ENCODE measurements at regions not wholly inside any gene's neighbourhood (a gene's known extent, or its start where the extent isn't known, plus 50 kb on each side); places are given as distances from the start of the nearest gene placed in this dataset.
"Not testable (repeated sequence)": the region's sequence is repeated elsewhere in the genome, so short reads cannot be mapped to it uniquely, and the experiment has no call there.

- TF ChIP-seq POLR2A (IDR thresholded peaks at IDR 0.05), result not testable (repeated sequence)
- TF ChIP-seq, protein P1, sequence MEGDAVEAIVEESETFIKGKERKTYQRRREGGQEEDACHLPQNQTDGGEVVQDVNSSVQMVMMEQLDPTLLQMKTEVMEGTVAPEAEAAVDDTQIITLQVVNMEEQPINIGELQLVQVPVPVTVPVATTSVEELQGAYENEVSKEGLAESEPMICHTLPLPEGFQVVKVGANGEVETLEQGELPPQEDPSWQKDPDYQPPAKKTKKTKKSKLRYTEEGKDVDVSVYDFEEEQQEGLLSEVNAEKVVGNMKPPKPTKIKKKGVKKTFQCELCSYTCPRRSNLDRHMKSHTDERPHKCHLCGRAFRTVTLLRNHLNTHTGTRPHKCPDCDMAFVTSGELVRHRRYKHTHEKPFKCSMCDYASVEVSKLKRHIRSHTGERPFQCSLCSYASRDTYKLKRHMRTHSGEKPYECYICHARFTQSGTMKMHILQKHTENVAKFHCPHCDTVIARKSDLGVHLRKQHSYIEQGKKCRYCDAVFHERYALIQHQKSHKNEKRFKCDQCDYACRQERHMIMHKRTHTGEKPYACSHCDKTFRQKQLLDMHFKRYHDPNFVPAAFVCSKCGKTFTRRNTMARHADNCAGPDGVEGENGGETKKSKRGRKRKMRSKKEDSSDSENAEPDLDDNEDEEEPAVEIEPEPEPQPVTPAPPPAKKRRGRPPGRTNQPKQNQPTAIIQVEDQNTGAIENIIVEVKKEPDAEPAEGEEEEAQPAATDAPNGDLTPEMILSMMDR (IDR thresholded peaks at IDR 0.05), result not testable (repeated sequence)
These were observed 326.9 kb upstream of the PLGLB1 start for GRCh38 chr2:87348556-87348955.
